ENCODE measurements at regions not wholly inside any gene's neighbourhood (a gene's known extent, or its start where the extent isn't known, plus 50 kb on each side); places are given as distances from the start of the nearest gene placed in this dataset.

- Mint-ChIP-seq H3K27ac (no peak overlapping the region), H3K36me3 (ENCODE audit: low read depth) (no peaks in the 10 kb centered on the region), H3K9me3 (peaks cover 13% of the 10 kb centered on the region), H3K27me3 (ENCODE audit: insufficient read depth) (no peaks in the 10 kb centered on the region), H3K4me3 (no peak overlapping the region), H3K4me1 (no peaks in the 10 kb centered on the region)
- DNase-seq = no peak
- no peak overlapping the region for H3K9ac ChIP-seq (ENCODE audit: extremely low read depth, low read length, poor library complexity, severe bottlenecking)
- peaks cover 16% of the 10 kb centered on the region for H3K9me3 ChIP-seq (ENCODE audit: control insufficient read depth, low read length)
- WGBS, 2 experiments (ENCODE audit: insufficient coverage in 1 of 2, insufficient read length in 1 of 2) = 81% methylated on average over 1 of the region's 2 CpGs; no CpG with 5 or more reads in 1 of the 2 experiments
- H3K4me1 ChIP-seq (ENCODE audit: control insufficient read depth, insufficient read depth, low read length) = no peaks in the 10 kb centered on the region
- H3K27me3 ChIP-seq (ENCODE audit: control insufficient read depth, insufficient read depth, low read length, poor library complexity, severe bottlenecking) = no peaks in the 10 kb centered on the region
- no peak overlapping the region for H3K4me3 ChIP-seq (ENCODE audit: low read length)
- TF ChIP-seq CTCF (conservative IDR thresholded peaks at IDR 0.05) = no peak
- H3K36me3 ChIP-seq (ENCODE audit: control insufficient read depth, insufficient read depth, low read length) = no peaks in the 10 kb centered on the region
- no peak overlapping the region for H3K27ac ChIP-seq (ENCODE audit: low read depth, low read length)
These were observed 104.6 kb downstream of the MBL2 start for GRCh38 chr10:52668024-52668423.

GRCh38 chr10:52672880-52673279, 99.7 kb downstream of the MBL2 start:
- no peak overlapping the region for H3K27ac Mint-ChIP-seq
- no peak for TF ChIP-seq CTCF (conservative IDR thresholded peaks at IDR 0.05)
- H3K9me3 ChIP-seq (ENCODE audit: control insufficient read depth, low read length) = no peaks in the 10 kb centered on the region
- 100% methylated on average over 1 of the region's 1 CpG; no CpG with 5 or more reads in 1 of the 2 experiments for WGBS, 2 experiments (ENCODE audit: insufficient coverage in 1 of 2, insufficient read length in 1 of 2)
- H3K36me3 Mint-ChIP-seq (ENCODE audit: low read depth) = no peaks in the 10 kb centered on the region
- no peak overlapping the region for H3K27ac ChIP-seq (ENCODE audit: low read depth, low read length)
- no peaks in the 10 kb centered on the region for H3K4me1 ChIP-seq (ENCODE audit: control insufficient read depth, insufficient read depth, low read length)
- no peaks in the 10 kb centered on the region for H3K9me3 Mint-ChIP-seq
- H3K4me1 Mint-ChIP-seq = no peaks in the 10 kb centered on the region
- DNase-seq = no peak
- H3K27me3 ChIP-seq (ENCODE audit: control insufficient read depth, insufficient read depth, low read length, poor library complexity, severe bottlenecking) = no peaks in the 10 kb centered on the region
- H3K36me3 ChIP-seq (ENCODE audit: control insufficient read depth, insufficient read depth, low read length) = no peaks in the 10 kb centered on the region
- H3K4me3 ChIP-seq (ENCODE audit: low read length) = no peak overlapping the region
- no peak overlapping the region for H3K4me3 Mint-ChIP-seq
- H3K27me3 Mint-ChIP-seq (ENCODE audit: insufficient read depth) = no peaks in the 10 kb centered on the region
- no peak overlapping the region for H3K9ac ChIP-seq (ENCODE audit: extremely low read depth, low read length, poor library complexity, severe bottlenecking)

- Histone ChIP-seq H3K27ac (ENCODE audit: low read depth, low read length) (no peak overlapping the region), H3K4me1 (ENCODE audit: control insufficient read depth, insufficient read depth, low read length) (peaks cover under 1% of the 10 kb centered on the region), H3K9me3 (ENCODE audit: control insufficient read depth, low read length) (no peaks in the 10 kb centered on the region), H3K27me3 (ENCODE audit: control insufficient read depth, insufficient read depth, low read length, poor library complexity, severe bottlenecking) (no peaks in the 10 kb centered on the region), H3K9ac (ENCODE audit: extremely low read depth, low read length, poor library complexity, severe bottlenecking) (no peak overlapping the region), H3K36me3 (ENCODE audit: control insufficient read depth, insufficient read depth, low read length) (no peaks in the 10 kb centered on the region), H3K4me3 (ENCODE audit: low read length) (no peak overlapping the region)
- WGBS, 2 experiments (ENCODE audit: insufficient coverage in 1 of 2, insufficient read length in 1 of 2) = 92 to 95% methylated on average over 1 of the region's 2 CpGs
- no peak for DNase-seq
- H3K27me3 Mint-ChIP-seq (ENCODE audit: insufficient read depth) = no peaks in the 10 kb centered on the region
- no peaks in the 10 kb centered on the region for H3K9me3 Mint-ChIP-seq
- no peak for TF ChIP-seq CTCF (conservative IDR thresholded peaks at IDR 0.05)
- H3K4me3 Mint-ChIP-seq = no peak overlapping the region
- H3K4me1 Mint-ChIP-seq = no peaks in the 10 kb centered on the region
- no peaks in the 10 kb centered on the region for H3K36me3 Mint-ChIP-seq (ENCODE audit: low read depth)
- no peak overlapping the region for H3K27ac Mint-ChIP-seq
These were observed 99.1 kb downstream of the MBL2 start for GRCh38 chr10:52673468-52673867.
